GOT3 (cell line): ENCODE measurements at regions not wholly inside any gene's neighbourhood (a gene's known extent, or its start where the extent isn't known, plus 50 kb on each side); places are given as distances from the start of the nearest gene placed in this dataset.

Source experiments
- DNase-seq: peaks from one replicate; lab custom pipeline; 2025; ENCODE audit warnings: mixed read lengths; lab: John Stamatoyannopoulos, UW

GRCh38 chr5:2332521-2332920 is 419.0 kb downstream of the IRX2 start:
- no peak for DNase-seq

GRCh38 chr5:2330325-2331130 is 420.9 kb downstream of the IRX2 start:
- DNase-seq: no peak

- no peak for DNase-seq
Measured at GRCh38 chr5:2329741-2330140, 421.7 kb downstream of the IRX2 start.

GRCh38 chr5:2326601-2327000 is 424.9 kb downstream of the IRX2 start:
- no peak for DNase-seq

GRCh38 chr5:2324788-2325187 is 426.7 kb downstream of the IRX2 start:
- DNase-seq: no peak

- no peak for DNase-seq
Measured at GRCh38 chr5:2320611-2321010, 430.9 kb downstream of the IRX2 start.

GRCh38 chr5:2317540-2317939 is 433.9 kb downstream of the IRX2 start:
- DNase-seq: no peak

- DNase-seq: no peak
Measured at GRCh38 chr5:2311851-2312250, 429.1 kb upstream of the IRX4 start.

GRCh38 chr5:2310946-2311345 is 428.2 kb upstream of the IRX4 start:
- no peak for DNase-seq

- DNase-seq: no peak
Measured at GRCh38 chr5:2307631-2308030, 424.9 kb upstream of the IRX4 start.

- no peak for DNase-seq
Measured at GRCh38 chr5:2306711-2307110, 424.0 kb upstream of the IRX4 start.

GRCh38 chr5:2303431-2304100 is 420.8 kb upstream of the IRX4 start:
- no peak for DNase-seq

GRCh38 chr5:2302169-2302568 is 419.4 kb upstream of the IRX4 start:
- DNase-seq: no peak

- no peak for DNase-seq
Measured at GRCh38 chr5:2300861-2301574, 418.3 kb upstream of the IRX4 start.

GRCh38 chr5:2300421-2300820 is 417.7 kb upstream of the IRX4 start:
- no peak for DNase-seq

- no peak for DNase-seq
Measured at GRCh38 chr5:2299388-2300220, 416.9 kb upstream of the IRX4 start.

- no peak for DNase-seq
Measured at GRCh38 chr5:2298781-2299180, 416.1 kb upstream of the IRX4 start.

GRCh38 chr5:2297991-2298390 is 415.3 kb upstream of the IRX4 start:
- DNase-seq: no peak

GRCh38 chr5:2295476-2295875 is 412.8 kb upstream of the IRX4 start:
- no peak for DNase-seq

GRCh38 chr5:2293906-2294305 is 411.2 kb upstream of the IRX4 start:
- DNase-seq: no peak

GRCh38 chr5:2291146-2291840 is 408.6 kb upstream of the IRX4 start:
- DNase-seq: no peak
